T47D (cell line): ENCODE measurements at regions not wholly inside any gene's neighbourhood (a gene's known extent, or its start where the extent isn't known, plus 50 kb on each side); places are given as distances from the start of the nearest gene placed in this dataset.
A peak's percentile ranks its signal among the peaks of the same experiment; 100 is the strongest.
"Not testable (repeated sequence)": the region's sequence is repeated elsewhere in the genome, so short reads cannot be mapped to it uniquely, and the experiment has no call there.

Experiments used
- DNase-seq, 2 experiments: peaks; one replicate each; pipeline versions ENCODE4 v3.0.0 to v3.0.0-alpha.2; 2011 to 2012; ENCODE audit warnings: low read depth in 1 of 2, low spot score in 1 of 2
- JUND ChIP-seq: IDR thresholded peaks from 2 replicates; pipeline ENCODE4 v1.6.1; 2012; ENCODE audit warnings: low read depth
- in situ Hi-C: cut with HindIII; loops from 2 replicates; pipeline ENCODE4 v1.10.0; 2016; ENCODE audit warnings: low sequenced_read_pairs, low pct_unique_long_range_greater_than_20kb

DNA sequence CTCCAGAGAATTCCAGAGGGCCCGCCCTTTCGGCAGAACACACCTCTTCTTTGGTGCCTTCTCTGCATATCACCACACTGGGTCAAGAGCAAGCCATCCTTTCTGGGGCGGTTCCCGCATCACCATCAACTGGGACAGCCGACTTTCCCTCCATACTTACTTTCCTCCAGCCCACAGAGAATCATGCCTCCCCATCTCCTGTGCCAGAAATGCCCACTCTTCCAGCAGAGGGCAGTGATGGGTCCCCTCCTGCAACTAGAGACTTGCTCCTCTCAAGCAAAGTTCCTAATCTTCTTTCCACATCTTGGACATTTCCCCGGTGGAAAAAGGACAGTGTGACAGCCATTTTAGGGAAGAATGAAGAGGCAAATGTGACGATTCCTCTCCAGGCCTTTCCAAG is 157.7 kb downstream of the C11orf91 start:
- in situ Hi-C loops, result no loop called here
- no peak for TF ChIP-seq JUND
- DNase-seq, result peak; percentile 69 to 81

DNA sequence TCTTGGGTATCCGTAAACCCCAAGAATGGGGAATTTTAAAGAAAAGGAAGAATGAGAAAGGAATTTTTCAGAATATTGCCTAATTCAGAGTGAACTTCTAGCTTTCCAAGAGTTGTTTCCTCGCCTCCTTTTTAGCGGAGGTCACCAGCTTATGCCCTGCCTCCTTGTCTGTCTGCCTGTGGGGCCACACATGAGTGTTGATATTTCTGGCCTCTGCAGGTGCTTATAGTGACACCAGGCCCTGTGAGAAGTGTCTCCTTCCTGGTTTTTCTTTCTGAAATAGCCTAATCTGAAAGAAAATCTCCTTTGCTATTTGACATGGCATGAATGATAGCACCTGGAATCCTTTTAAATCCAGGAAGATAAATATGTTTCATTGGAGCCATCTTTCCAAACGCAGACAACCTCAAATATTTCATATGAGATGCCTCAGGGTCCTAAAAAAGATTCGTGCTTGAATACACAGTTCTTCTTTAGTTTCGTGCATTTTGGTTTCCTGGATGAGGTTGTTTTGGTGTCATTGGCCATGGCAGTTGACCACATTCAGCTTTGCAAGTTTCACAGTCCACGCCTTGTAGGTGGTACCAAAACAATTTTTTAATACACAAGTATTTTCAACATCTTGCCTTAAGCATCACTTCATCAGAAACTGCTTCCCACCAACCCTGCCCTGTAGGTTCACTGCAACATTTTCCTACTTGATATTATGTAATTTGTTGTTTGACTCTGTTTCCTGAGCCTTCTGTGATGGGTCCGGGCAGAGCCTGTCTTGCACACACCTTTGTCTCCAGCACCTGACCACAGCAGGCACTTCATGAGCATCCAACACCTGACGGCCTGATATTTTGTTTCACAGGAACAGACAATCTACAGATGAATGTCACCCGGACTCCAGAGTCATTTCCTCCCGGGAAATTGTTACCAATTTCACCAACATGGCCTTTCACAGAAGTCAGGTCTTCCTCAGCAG is 159.4 kb downstream of the C11orf91 start:
- no peak for DNase-seq
- TF ChIP-seq JUND, result no peak
- in situ Hi-C loops, result no loop called here

DNA sequence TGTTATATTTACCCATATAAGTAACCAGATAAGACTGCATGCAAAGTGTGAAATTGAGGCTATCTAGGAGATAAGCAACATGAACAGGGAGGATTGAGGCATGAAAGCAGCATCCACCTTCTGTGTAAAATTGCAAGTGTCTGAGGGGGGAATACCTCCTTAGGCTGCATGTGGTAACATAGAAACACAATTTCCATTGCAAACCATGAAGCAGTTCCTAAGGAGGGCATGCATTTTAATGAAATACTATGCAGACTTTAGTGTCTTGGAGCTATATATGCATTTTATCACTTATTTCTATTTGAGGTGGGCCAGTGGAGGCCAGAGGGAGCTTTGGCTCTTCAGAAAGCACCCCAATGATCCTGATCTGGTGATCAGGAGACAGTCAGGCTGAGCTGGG is 160.2 kb downstream of the C11orf91 start:
- TF ChIP-seq JUND, result no peak
- no peak for DNase-seq
- in situ Hi-C loops, result no loop called here

DNA sequence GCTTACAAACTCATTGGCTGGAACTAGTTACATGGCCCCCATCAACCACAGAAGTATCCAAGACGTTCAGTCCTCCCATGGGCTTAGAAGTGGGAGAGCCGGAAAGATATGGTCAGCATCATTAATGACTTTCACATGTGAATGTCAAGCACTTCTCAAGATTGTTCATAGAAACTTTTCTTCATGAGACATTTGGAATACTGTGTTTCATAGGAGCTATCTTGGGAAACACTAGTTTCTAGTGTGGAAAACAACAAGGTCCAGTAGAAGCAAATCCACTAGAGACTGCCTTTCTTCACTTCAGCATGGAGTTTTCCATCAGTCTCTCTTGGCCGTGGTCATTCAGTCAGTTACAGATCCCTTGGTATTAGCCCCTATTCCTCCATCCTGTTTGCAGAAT is 160.9 kb downstream of the C11orf91 start:
- TF ChIP-seq JUND, result no peak
- in situ Hi-C loops, result no loop called here
- DNase-seq, result no peak

DNA sequence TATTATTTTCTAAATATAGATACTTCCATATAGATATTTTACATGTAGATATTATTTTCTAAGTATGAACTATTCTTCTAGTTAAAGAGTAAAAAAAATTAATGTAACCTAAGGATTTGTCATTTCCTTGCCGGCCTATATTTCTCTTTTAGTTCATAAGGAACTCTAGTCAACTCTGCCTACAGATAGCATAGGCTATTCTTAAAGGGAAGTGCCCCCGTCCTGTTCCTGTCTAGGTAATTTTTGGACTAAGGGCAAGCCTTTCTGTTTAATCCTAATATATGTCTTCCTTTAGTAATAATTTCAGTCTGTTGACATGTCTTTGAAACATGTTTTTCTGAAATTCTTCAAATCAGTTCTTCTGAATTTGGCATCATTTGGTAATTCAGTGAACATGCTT is 161.9 kb downstream of the C11orf91 start:
- no peak for DNase-seq
- TF ChIP-seq JUND, result no peak
- in situ Hi-C loops, result no loop called here

DNA sequence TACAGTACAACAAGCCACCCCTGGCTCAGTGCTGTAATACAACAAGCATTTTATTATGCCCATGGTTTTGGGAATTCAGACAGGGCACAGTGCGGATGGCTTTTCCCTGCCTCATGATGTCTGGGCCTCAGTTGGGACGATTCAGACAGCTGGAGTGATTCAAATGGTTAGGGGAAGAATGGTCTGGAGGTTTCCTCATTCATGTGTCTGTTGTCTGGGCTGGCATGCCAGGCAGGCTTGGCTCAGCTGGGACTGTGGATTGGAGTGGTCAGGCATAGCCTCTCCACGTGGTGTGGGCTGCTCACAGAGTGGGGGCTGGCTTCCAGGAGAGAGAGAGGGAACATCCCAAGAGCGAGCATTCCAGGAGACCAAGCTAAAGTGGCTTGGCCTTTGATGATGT is 164.4 kb downstream of the C11orf91 start:
- no peak for TF ChIP-seq JUND
- DNase-seq, result no peak
- in situ Hi-C loops, result no loop called here

DNA sequence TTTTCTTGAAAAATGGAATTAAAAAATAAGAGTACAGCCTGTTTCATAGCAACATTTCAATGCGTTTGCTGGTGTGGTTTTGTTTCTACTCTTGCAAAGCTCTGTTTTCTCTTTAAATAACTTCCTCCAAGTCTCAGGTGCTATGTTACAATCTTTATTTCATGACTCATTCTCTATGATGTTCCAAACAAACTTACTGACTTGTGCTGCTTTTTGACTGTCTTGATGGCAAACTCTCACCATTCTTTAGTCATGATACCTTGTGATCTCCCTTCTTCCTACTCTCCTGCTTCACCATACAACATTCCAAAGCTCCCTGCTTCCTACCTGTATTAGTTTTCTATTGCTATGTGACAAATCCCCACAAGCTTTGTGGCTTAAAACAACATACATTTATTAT is 166.1 kb downstream of the C11orf91 start:
- in situ Hi-C loops, result no loop called here
- DNase-seq, result no peak
- no peak for TF ChIP-seq JUND

DNA sequence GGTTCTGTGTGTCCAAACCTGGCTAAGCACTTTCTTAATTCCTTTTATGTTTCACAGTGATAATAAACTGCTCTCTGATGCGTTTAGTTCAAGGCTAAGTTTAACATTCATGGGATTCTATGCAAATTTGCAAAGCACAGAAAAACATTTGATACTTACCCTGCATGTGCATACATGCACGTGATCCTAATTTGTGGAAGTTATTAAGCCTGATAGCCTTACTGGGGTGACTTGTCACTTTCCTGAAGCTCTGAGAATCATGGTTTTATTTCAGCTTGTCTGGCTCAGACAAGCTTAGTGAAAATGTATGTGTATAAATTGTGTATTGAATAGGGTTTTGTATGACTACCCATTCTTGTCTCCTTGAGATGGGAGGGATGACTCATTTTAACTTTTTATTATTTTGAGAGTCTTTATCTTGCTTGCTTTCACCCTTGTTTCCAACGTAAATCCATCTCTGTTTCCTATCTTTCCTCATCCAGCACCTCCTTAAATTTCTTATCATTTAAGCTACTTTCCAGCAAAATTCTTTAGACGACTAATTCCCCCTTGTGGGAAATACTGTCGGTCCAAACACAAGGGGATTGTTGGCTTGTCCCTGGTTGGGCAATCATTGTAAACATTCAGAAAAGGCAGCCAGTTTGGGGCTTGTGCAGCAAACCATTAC is 167.1 kb downstream of the C11orf91 start:
- TF ChIP-seq JUND, result no peak
- in situ Hi-C loops, result no loop called here
- no peak for DNase-seq

DNA sequence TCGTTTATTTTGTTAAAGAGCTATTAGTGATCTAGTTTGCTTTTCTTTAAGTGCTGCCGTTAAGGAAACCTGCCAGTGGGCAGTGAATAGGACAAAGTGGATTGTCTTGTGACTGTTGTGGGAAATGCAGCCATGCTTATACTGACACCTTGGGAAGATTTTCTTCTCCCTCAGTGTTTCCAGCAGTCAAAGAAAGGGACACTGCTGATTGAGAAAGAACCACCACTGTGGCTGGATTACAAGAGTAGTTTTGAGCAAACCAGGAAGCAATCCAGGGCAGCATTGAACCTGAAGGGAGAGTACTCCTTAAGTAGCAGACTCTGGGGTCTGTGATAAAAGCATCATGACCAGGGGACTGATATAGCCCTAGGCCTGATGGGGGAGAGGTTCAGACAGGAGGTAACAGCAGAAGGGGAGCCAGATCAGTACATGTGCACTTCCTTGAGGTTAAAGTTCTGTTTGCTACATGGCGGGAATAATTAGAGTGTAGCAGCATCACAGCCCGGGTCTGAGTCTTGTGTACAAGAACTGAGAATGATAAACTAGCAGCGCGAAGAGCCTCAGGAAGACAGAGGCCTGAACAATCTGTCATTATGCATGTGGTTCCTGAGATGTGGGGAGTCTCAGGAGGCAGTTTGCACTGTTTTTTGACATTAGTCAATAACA is 167.8 kb downstream of the C11orf91 start:
- in situ Hi-C loops, result no loop called here
- TF ChIP-seq JUND, result no peak
- no peak for DNase-seq

DNA sequence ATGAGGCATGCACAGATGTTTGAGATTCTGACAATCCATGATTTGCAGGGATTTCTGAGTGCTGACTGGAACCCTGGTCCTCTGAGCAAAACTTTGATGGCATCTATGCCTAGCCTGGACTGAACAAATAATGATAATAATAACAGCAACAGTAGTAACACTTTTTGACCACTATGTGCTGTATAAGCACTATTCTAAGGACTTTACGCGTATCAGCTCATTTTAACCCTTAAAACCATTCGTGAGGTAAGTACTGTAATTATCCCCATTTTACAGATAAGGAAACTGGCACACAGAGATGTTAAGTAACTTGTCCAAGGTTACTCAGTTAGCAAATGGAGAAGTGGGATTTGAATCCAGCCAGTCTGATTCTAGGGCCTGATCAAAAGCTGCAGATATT is 168.4 kb downstream of the C11orf91 start:
- no peak for DNase-seq
- in situ Hi-C loops, result no loop called here
- no peak for TF ChIP-seq JUND

DNA sequence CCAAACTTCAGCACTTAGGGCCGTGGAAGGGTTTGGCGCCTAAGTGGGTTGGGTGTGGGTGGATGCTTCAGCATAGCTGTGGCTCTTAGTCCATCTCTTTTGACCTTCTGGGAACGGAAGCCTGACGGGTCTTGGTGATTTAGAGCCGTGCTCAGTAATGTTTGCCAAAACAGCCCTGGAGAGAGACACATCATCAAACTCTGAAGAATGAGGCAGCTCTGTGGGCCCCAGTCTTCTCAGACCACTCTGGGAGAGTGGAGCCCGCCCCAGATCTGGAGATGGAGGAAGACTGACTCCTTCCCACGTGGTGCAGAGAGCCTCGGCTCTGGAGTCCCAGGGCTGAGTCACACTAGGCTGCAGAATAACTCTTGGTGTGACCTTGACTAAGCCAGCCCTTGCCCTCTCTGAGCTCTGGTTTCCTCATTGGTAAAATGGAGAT is 168.9 kb downstream of the C11orf91 start:
- in situ Hi-C loops, result no loop called here
- TF ChIP-seq JUND, result no peak
- DNase-seq, result no peak

DNA sequence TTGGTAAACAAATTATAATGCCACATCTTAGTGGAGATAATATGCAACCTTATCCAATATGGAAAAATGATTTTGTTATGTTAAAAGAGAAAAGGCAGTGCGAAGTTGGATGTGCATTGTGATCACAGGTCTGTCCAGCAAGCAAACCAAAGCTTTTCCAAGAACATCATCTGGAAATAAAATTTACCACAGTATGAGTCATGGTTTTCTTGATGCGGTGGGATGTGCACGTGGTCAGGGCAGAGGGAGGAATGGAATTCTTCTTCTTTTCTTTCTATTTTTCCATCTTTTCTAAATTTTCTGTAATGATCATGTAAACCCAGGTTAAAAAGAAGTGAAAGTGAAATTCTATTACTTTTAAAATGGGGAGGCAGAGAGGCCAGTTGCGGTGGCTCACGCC is 169.8 kb downstream of the C11orf91 start:
- in situ Hi-C loops, result no loop called here
- no peak for DNase-seq
- TF ChIP-seq JUND, result no peak

DNA sequence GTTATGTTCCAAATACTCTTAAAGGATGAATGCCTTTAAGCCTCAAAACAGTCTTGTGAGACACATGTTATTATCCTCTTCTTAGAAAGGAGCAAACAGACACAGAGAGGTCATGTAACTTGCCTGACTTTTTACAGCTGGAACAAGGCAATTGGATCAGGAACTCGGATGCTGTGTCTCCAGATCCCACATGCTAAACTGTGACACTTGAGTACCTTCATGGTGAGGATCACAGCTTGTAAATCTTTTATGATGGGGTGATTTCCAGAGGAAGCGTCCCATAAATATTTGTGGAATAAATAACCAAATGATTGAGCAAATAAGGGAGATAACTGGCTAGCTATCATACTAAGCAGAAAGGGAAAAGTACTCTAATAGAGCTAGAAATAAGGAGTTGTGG is 171.2 kb downstream of the C11orf91 start:
- no peak for TF ChIP-seq JUND
- DNase-seq, result no peak
- in situ Hi-C loops, result no loop called here

DNA sequence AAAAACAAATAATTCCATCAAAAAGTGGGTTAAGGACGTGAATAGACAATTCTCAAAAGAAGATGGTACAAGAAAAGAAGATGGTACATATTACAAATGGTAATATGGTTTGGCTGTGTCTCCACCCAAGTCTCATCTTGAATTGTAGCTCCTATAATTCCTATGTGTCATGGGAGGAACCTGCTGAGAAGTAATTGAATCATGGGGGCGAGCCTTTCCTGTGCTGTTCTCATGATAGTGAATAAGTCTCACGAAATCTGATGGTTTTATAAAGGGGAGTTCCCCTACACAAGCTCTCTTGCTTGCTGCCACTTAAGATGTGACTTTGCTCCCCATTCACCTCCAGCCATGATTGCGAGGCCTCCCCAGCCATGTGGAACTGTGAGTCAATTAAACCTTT is 172.9 kb downstream of the C11orf91 start:
- DNase-seq, in situ Hi-C loops: not testable (repeated sequence)
